ENCODE measurements at regions not wholly inside any gene's neighbourhood (a gene's known extent, or its start where the extent isn't known, plus 50 kb on each side); places are given as distances from the start of the nearest gene placed in this dataset.

DNA sequence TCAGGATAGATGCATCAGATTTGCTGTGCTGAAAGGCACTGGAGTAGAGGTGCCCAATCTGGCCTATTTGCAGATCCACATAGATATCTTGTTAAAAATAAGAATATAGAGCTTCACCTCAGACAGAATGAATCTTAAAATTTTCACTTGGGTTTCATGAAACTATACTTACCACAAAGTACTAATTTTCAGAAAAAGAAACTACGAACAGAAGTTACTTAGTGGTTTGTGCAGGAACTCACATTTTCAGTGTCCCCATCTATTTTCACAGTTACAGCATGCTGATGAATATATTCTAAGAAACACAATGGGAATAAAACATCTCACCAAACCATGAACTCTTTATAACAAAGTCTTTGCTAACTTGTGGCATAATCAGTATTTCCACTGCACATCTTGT is 449.4 kb downstream of the RERGL start:
- Histone ChIP-seq H3K9me3 (ENCODE audit: control insufficient read depth, low read depth, low read length) (no peaks in the 10 kb centered on the region), H4K5ac (ENCODE audit: insufficient read length, low read depth, low read length) (no peak overlapping the region), H4K91ac (ENCODE audit: insufficient read length, low read depth, low read length) (no peak overlapping the region), H3K27me3 (ENCODE audit: insufficient read depth, low read length) (no peaks in the 10 kb centered on the region), H2BK20ac (ENCODE audit: low read depth, low read length, poor library complexity, severe bottlenecking) (no peak overlapping the region), H2BK12ac (ENCODE audit: insufficient read length, low read depth, low read length) (no peak overlapping the region), H3K23ac (ENCODE audit: insufficient read length, low read depth, low read length) (no peak overlapping the region), H3K79me1 (ENCODE audit: insufficient read depth, low read depth, low read length, poor library complexity, severe bottlenecking) (no peaks in the 10 kb centered on the region), H3K18ac (ENCODE audit: insufficient read length, low read depth, low read length) (no peak overlapping the region), H4K20me1 (ENCODE audit: control insufficient read depth, insufficient read depth, insufficient read length) (no peaks in the 10 kb centered on the region), H3K9ac (ENCODE audit: extremely low read depth, insufficient read length, low read length) (no peak overlapping the region), H3K27ac (ENCODE audit: insufficient read length, low read depth, low read length) (no peak overlapping the region), H2BK5ac (ENCODE audit: insufficient read length, low read length) (no peak overlapping the region), H2BK15ac (ENCODE audit: low read depth, low read length) (no peak overlapping the region), H4K8ac (replicated peaks; ENCODE audit: insufficient read length, low read depth, low read length) (no peak overlapping the region), H3K56ac (ENCODE audit: insufficient read length, low read depth, low read length) (no peak overlapping the region), H3K4ac (ENCODE audit: low read depth, low read length) (no peak overlapping the region), H3K4me2 (ENCODE audit: insufficient read depth, insufficient read length, low read length) (no peak overlapping the region), H3K23me2 (ENCODE audit: insufficient read length, low read depth, low read length, poor library complexity, severe bottlenecking) (no peaks in the 10 kb centered on the region), H3T11ph (ENCODE audit: low read length) (no peak overlapping the region), H2AK5ac (ENCODE audit: insufficient read length, low read length) (no peak overlapping the region), H3K4me1 (ENCODE audit: insufficient read depth, low read length) (no peaks in the 10 kb centered on the region), H3K14ac (ENCODE audit: insufficient read depth, low read length) (no peak overlapping the region), H2AFZ (ENCODE audit: low read length) (no peak overlapping the region), H2BK120ac (ENCODE audit: low read depth, low read length, poor library complexity, severe bottlenecking) (no peak overlapping the region), H3K79me2 (ENCODE audit: insufficient read depth, low read length) (no peaks in the 10 kb centered on the region)
- Mint-ChIP-seq H3K27ac (no peak overlapping the region), H3K4me3 (no peak overlapping the region), H3K9me3 (no peaks in the 10 kb centered on the region), H3K27me3 (ENCODE audit: low read depth) (no peaks in the 10 kb centered on the region), H3K4me1 (peaks cover 0 to 3% of the 10 kb centered on the region in 2 experiments; a peak in 2 of 4 replicates), H3K36me3 (ENCODE audit: insufficient read depth in 1 of 3, low read depth in 3 of 3) (no peaks in the 10 kb centered on the region)
- no CpG with 5 or more reads among the region's 1 CpG for WGBS (ENCODE audit: extremely low coverage, insufficient read length, low lambda C conversion rate)
- DNase-seq: no peak
- TF ChIP-seq, protein P1, sequence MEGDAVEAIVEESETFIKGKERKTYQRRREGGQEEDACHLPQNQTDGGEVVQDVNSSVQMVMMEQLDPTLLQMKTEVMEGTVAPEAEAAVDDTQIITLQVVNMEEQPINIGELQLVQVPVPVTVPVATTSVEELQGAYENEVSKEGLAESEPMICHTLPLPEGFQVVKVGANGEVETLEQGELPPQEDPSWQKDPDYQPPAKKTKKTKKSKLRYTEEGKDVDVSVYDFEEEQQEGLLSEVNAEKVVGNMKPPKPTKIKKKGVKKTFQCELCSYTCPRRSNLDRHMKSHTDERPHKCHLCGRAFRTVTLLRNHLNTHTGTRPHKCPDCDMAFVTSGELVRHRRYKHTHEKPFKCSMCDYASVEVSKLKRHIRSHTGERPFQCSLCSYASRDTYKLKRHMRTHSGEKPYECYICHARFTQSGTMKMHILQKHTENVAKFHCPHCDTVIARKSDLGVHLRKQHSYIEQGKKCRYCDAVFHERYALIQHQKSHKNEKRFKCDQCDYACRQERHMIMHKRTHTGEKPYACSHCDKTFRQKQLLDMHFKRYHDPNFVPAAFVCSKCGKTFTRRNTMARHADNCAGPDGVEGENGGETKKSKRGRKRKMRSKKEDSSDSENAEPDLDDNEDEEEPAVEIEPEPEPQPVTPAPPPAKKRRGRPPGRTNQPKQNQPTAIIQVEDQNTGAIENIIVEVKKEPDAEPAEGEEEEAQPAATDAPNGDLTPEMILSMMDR (conservative IDR thresholded peaks at IDR 0.05): no peak
